Activated CD4-positive, alpha-beta T cell treated with anti-CD3 and anti-CD28 coated beads for 36 hours (primary cell): ENCODE measurements at regions not wholly inside any gene's neighbourhood (a gene's known extent, or its start where the extent isn't known, plus 50 kb on each side); places are given as distances from the start of the nearest gene placed in this dataset.

Experiments used
- ATAC-seq: fragments of 200-7000 bp; cut with Tn5 transposase; one replicate; pipeline ENCODE4 v1.10.0; 2021; ENCODE audit warnings: mild to moderate bottlenecking, moderate library complexity
- CTCF ChIA-PET: fragments of 350-600 bp; sonication (Branson Sonifier 250); formaldehyde crosslinking; loops from one replicate; lab custom pipeline; 2021; ENCODE audit warnings: antibody characterized with exemption; lab: Charles Lee
- POLR2A ChIA-PET: fragments of 350-600 bp; sonication (Branson Sonifier 250); formaldehyde crosslinking; loops from one replicate; lab custom pipeline; 2021; ENCODE audit warnings: antibody characterized with exemption, inconsistent platforms; lab: Charles Lee
- DNase-seq: peaks from one replicate; pipeline ENCODE4 v3.0.0-alpha.2; 2020
- H3K27ac Mint-ChIP-seq: one replicate; pipeline ENCODE4 v1.8.0; 2021; ENCODE audit warnings: mixed read lengths
- H3K27me3 Mint-ChIP-seq: one replicate; pipeline ENCODE4 v1.8.0; 2021; ENCODE audit warnings: mixed read lengths
- H3K36me3 Mint-ChIP-seq: one replicate; pipeline ENCODE4 v1.8.0; 2021; ENCODE audit warnings: low read depth, mixed read lengths
- H3K4me1 Mint-ChIP-seq: one replicate; pipeline ENCODE4 v1.8.0; 2021; ENCODE audit warnings: mixed read lengths
- H3K4me3 Mint-ChIP-seq: one replicate; pipeline ENCODE4 v1.8.0; 2021; ENCODE audit warnings: mild to moderate bottlenecking, moderate library complexity, mixed read lengths
- H3K9me3 Mint-ChIP-seq: one replicate; pipeline ENCODE4 v1.8.0; 2021; ENCODE audit warnings: low read depth, mixed read lengths
- intact Hi-C, 2 experiments: fragments of 100-400 bp; cut with DNase I in 1 of 2; cut with micrococcal nuclease in 1 of 2; formaldehyde crosslinking; loops; one replicate each; pipeline versions ENCODE4 v1.14.2 to v1.15.1; 2022 to 2024; cut with DNase I, micrococcal nuclease

GRCh38 chr13:62598708-62599107 is 1183.1 kb upstream of the PCDH20 start:
- Mint-ChIP-seq H3K9me3 (peaks cover 5% of the 10 kb centered on the region), H3K4me1 (no peaks in the 10 kb centered on the region), H3K4me3 (no peak overlapping the region), H3K36me3 (no peaks in the 10 kb centered on the region), H3K27me3 (no peaks in the 10 kb centered on the region), H3K27ac (no peak overlapping the region)
- ChIA-PET CTCF (interaction anchor here (0.6 kb wide), 1 partner anchor 1258 kb away, joined by 3 read pairs; no protein-coding TSS in a partner anchor), POLR2A (no interaction called here)
- ATAC-seq (no peak), DNase-seq (no peak)
- intact Hi-C loops, result no loop called here

DNA sequence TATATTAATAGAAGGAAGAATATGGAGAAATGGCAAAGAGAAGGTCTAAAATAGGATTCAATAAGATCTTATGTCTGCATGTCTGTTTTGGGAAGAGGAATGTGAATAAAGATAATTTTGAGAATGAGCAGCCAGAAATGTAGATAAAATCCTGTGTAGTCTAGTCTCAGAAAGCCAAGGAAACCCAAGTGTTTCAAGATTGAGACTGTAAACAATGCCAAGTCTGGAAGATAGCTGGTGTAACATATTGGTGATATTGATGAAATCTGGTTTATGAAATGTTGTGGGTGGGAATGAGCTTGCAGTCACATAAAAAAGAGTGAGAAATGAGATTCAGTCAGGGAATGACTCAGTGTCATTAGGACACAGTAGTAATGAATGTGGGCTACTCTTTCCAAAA is 1180.3 kb upstream of the PCDH20 start:
- intact Hi-C loops, result no loop called here
- ChIA-PET POLR2A (no interaction called here), CTCF (no interaction called here)
- H3K9me3 Mint-ChIP-seq, result peaks cover 5% of the 10 kb centered on the region
- ATAC-seq, result no peak
- H3K36me3 Mint-ChIP-seq, result no peaks in the 10 kb centered on the region
- H3K4me1 Mint-ChIP-seq, result no peaks in the 10 kb centered on the region
- no peaks in the 10 kb centered on the region for H3K27me3 Mint-ChIP-seq
- DNase-seq, result no peak
- no peak overlapping the region for H3K27ac Mint-ChIP-seq
- no peak overlapping the region for H3K4me3 Mint-ChIP-seq

DNA sequence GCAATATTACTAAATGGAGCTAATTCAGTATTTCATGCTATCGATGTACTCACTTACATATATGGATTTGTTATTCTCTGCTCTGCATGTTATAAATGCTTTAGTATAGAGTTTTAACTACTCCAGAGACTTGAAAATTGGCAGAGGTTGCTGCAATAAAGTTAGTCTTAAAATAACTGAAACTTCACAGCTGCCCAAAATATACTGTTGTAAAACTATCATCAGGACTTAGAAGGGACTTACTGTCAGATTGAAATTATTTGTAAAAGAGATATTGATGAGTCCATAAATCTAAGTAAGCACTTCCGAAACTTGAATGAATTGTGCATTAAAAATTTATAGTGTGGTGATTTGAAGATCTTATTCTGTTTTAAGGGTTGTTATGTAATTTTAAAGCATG is 1178.2 kb upstream of the PCDH20 start:
- no peak for ATAC-seq
- H3K4me1 Mint-ChIP-seq, result no peaks in the 10 kb centered on the region
- no peaks in the 10 kb centered on the region for H3K27me3 Mint-ChIP-seq
- H3K9me3 Mint-ChIP-seq, result peaks cover 5% of the 10 kb centered on the region
- no peaks in the 10 kb centered on the region for H3K36me3 Mint-ChIP-seq
- DNase-seq, result no peak
- CTCF ChIA-PET, result no interaction called here
- POLR2A ChIA-PET, result no interaction called here
- no peak overlapping the region for H3K27ac Mint-ChIP-seq
- intact Hi-C loops, result no loop called here
- no peak overlapping the region for H3K4me3 Mint-ChIP-seq

- no peak for DNase-seq
- H3K9me3 Mint-ChIP-seq, result peaks cover 2% of the 10 kb centered on the region
Measured at GRCh38 chr13:62583466-62583865, 1167.8 kb upstream of the PCDH20 start.

GRCh38 chr13:62578402-62578801 is 1162.8 kb upstream of the PCDH20 start:
- POLR2A ChIA-PET, result no interaction called here
- no peak overlapping the region for H3K27ac Mint-ChIP-seq
- ATAC-seq, result no peak
- CTCF ChIA-PET, result interaction anchor here (1.1 kb wide), 1 partner anchor 17 kb away, joined by 3 read pairs; no protein-coding TSS in a partner anchor
- H3K4me1 Mint-ChIP-seq, result no peaks in the 10 kb centered on the region
- no peaks in the 10 kb centered on the region for H3K36me3 Mint-ChIP-seq
- DNase-seq, result no peak
- no peaks in the 10 kb centered on the region for H3K27me3 Mint-ChIP-seq
- H3K9me3 Mint-ChIP-seq, result no peaks in the 10 kb centered on the region
- intact Hi-C loops, result no loop called here
- H3K4me3 Mint-ChIP-seq, result no peak overlapping the region

More at GRCh38 chr13:62583466-62583865, 1167.8 kb upstream of the PCDH20 start:
- ATAC-seq, result no peak
- Mint-ChIP-seq H3K27ac (no peak overlapping the region), H3K36me3 (no peaks in the 10 kb centered on the region), H3K4me3 (no peak overlapping the region), H3K4me1 (no peaks in the 10 kb centered on the region), H3K27me3 (no peaks in the 10 kb centered on the region)
- ChIA-PET POLR2A (no interaction called here), CTCF (no interaction called here)
- intact Hi-C loops, result no loop called here

- intact Hi-C loops, result no loop called here
- Mint-ChIP-seq H3K9me3 (peaks cover 2% of the 10 kb centered on the region), H3K27ac (no peak overlapping the region), H3K27me3 (no peaks in the 10 kb centered on the region), H3K4me1 (no peaks in the 10 kb centered on the region), H3K36me3 (no peaks in the 10 kb centered on the region), H3K4me3 (no peak overlapping the region)
- ChIA-PET CTCF (no interaction called here), POLR2A (no interaction called here)
- DNase-seq (no peak), ATAC-seq (no peak)
Measured at GRCh38 chr13:62564770-62565169, 1149.1 kb upstream of the PCDH20 start.

DNA sequence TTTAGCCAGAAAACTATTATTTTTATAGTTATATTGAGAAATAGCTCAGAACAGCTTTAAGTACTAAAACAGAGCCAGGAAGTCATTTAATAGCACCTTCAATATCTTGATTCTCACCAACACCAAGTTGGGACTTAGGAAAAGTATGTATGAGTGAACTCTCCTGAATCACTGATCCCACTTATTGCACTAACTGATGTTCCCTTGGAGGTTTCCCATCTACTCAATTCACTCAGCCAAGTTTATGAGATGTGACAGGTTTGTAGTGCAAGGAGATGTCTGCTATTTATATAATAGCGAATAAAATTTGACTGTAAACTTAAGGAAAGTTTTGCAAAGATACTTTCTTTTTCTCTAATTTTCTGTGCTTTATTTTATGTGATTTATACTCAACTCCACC is 1147.6 kb upstream of the PCDH20 start:
- ATAC-seq (no peak), DNase-seq (no peak)
- Mint-ChIP-seq H3K27me3 (no peaks in the 10 kb centered on the region), H3K27ac (no peak overlapping the region), H3K4me3 (no peak overlapping the region), H3K36me3 (no peaks in the 10 kb centered on the region), H3K4me1 (no peaks in the 10 kb centered on the region), H3K9me3 (peaks cover 2% of the 10 kb centered on the region)
- intact Hi-C loops, result no loop called here
- CTCF ChIA-PET, result no interaction called here
- POLR2A ChIA-PET, result no interaction called here

GRCh38 chr13:62556978-62557377 is 1141.3 kb upstream of the PCDH20 start:
- peaks cover 4% of the 10 kb centered on the region for H3K9me3 Mint-ChIP-seq
- H3K27me3 Mint-ChIP-seq, result no peaks in the 10 kb centered on the region
- no peaks in the 10 kb centered on the region for H3K4me1 Mint-ChIP-seq
- DNase-seq, result no peak
- no peaks in the 10 kb centered on the region for H3K36me3 Mint-ChIP-seq
- H3K4me3 Mint-ChIP-seq, result no peak overlapping the region
- intact Hi-C loops, result no loop called here
- ChIA-PET CTCF (interaction anchor here (1.1 kb wide), 1 partner anchor 45 kb away, joined by 3 read pairs; no protein-coding TSS in a partner anchor), POLR2A (no interaction called here)
- ATAC-seq, result no peak
- no peak overlapping the region for H3K27ac Mint-ChIP-seq

DNA sequence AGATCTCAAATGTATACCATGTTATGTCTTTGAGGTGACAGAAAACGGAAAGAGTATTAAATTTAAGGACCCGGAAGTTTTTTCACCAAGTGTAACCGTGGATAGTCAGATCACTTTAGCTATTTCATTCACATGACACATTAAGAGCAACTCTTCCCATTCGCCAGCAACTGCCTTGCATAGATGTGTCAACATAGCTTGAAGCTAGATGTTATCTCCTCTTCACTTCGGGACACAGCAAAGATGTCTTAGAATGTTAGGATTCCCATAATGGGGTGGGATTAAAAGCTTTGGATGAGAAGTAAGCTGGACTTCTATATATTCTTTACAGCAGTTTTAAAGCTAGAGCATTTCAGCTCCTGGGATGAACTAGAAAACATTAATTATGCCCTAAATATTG is 1135.9 kb upstream of the PCDH20 start:
- Mint-ChIP-seq H3K4me1 (no peaks in the 10 kb centered on the region), H3K36me3 (no peaks in the 10 kb centered on the region), H3K27me3 (no peaks in the 10 kb centered on the region), H3K9me3 (no peaks in the 10 kb centered on the region), H3K4me3 (no peak overlapping the region), H3K27ac (no peak overlapping the region)
- POLR2A ChIA-PET, result no interaction called here
- CTCF ChIA-PET, result no interaction called here
- ATAC-seq (no peak), DNase-seq (no peak)
- intact Hi-C loops, result no loop called here

DNA sequence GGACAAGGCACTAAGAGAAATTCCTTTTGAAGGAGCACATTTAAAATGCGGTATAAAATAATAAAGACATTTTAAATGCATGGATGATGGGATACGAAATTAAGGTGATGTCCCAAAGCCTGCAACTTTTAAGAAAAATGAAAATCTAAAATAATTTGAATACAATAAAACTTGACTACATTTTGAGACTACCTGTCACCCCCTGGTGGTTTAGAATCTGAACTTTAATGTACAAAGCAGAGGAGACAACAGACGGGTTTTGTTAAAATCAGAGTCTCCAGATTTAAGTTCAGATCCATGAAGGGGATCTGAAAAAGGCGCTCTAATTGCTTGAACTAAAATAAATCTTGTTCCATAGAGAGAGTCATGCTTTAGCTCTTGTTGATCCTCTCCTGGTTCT is 1129.3 kb upstream of the PCDH20 start:
- ChIA-PET CTCF (no interaction called here), POLR2A (interaction anchor here (0.6 kb wide), 1 partner anchor 1673 kb away, joined by 4 read pairs; no protein-coding TSS in a partner anchor)
- ATAC-seq (no peak), DNase-seq (no peak)
- intact Hi-C loops, result no loop called here
- H3K36me3 Mint-ChIP-seq, result no peaks in the 10 kb centered on the region
- no peaks in the 10 kb centered on the region for H3K9me3 Mint-ChIP-seq
- no peaks in the 10 kb centered on the region for H3K27me3 Mint-ChIP-seq
- H3K27ac Mint-ChIP-seq, result no peak overlapping the region
- no peaks in the 10 kb centered on the region for H3K4me1 Mint-ChIP-seq
- no peak overlapping the region for H3K4me3 Mint-ChIP-seq

DNA sequence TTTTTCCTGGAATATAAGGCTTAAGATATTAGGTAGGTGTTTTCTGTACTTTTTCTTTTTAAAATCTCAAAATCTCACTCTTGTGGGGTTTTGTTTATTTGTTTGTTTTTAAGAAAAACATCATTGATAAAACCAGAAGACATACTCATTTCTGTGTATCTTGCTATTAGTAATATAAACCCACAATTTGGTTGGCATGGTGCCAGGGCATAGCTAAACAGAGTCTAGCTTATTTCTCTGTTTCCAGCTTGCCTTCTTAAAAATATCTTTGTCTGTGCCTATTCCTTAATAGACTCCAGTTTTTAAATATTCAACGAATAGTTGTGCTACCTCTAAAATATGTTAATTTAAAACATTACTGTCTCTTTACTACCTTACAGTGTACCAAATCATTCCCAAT is 1121.9 kb upstream of the PCDH20 start:
- no peaks in the 10 kb centered on the region for H3K4me1 Mint-ChIP-seq
- no peak for DNase-seq
- ChIA-PET CTCF (interaction anchor here (0.6 kb wide), 1 partner anchor 1911 kb away, joined by 3 read pairs; no protein-coding TSS in a partner anchor), POLR2A (no interaction called here)
- H3K36me3 Mint-ChIP-seq, result no peaks in the 10 kb centered on the region
- intact Hi-C loops, result no loop called here
- H3K27me3 Mint-ChIP-seq, result no peaks in the 10 kb centered on the region
- no peak for ATAC-seq
- no peak overlapping the region for H3K4me3 Mint-ChIP-seq
- no peak overlapping the region for H3K27ac Mint-ChIP-seq
- H3K9me3 Mint-ChIP-seq, result no peaks in the 10 kb centered on the region

- intact Hi-C loops, result no loop called here
- no peaks in the 10 kb centered on the region for H3K36me3 Mint-ChIP-seq
- no peak overlapping the region for H3K27ac Mint-ChIP-seq
- ChIA-PET POLR2A (no interaction called here), CTCF (no interaction called here)
- H3K9me3 Mint-ChIP-seq, result no peaks in the 10 kb centered on the region
- DNase-seq (no peak), ATAC-seq (no peak)
- no peak overlapping the region for H3K4me3 Mint-ChIP-seq
- H3K4me1 Mint-ChIP-seq, result no peaks in the 10 kb centered on the region
- H3K27me3 Mint-ChIP-seq, result no peaks in the 10 kb centered on the region
Measured at GRCh38 chr13:62525652-62526051, 1110.0 kb upstream of the PCDH20 start.

- Mint-ChIP-seq H3K27me3 (no peaks in the 10 kb centered on the region), H3K4me1 (no peaks in the 10 kb centered on the region), H3K36me3 (no peaks in the 10 kb centered on the region), H3K9me3 (no peaks in the 10 kb centered on the region), H3K4me3 (no peak overlapping the region), H3K27ac (no peak overlapping the region)
- intact Hi-C loops, result no loop called here
- DNase-seq, result no peak
- ChIA-PET CTCF (no interaction called here), POLR2A (no interaction called here)
- ATAC-seq, result no peak
Measured at GRCh38 chr13:62524498-62524897, 1108.8 kb upstream of the PCDH20 start.
